H9 (cell line): ENCODE measurements at regions not wholly inside any gene's neighbourhood (a gene's known extent, or its start where the extent isn't known, plus 50 kb on each side); places are given as distances from the start of the nearest gene placed in this dataset.

Source experiments
- DNase-seq: peaks from one replicate; pipeline ENCODE4 v3.0.0-alpha.2; 2017
- H2AFZ ChIP-seq: one replicate; pipeline ENCODE4 v1.6.1; 2013; ENCODE audit warnings: mild to moderate bottlenecking, low read length, control low read depth, moderate library complexity
- H2AK5ac ChIP-seq: 2 replicates; pipeline ENCODE4 v1.6.1; 2013; ENCODE audit warnings: low read length, control low read depth, mixed read lengths; ENCODE audit not compliant: insufficient read length
- H2BK120ac ChIP-seq: one replicate; pipeline ENCODE4 v1.6.1; 2013; ENCODE audit warnings: low read depth, mild to moderate bottlenecking, low read length, control low read depth, inconsistent platforms; ENCODE audit not compliant: poor library complexity, severe bottlenecking
- H2BK12ac ChIP-seq: 2 replicates; pipeline ENCODE4 v1.6.1; 2013; ENCODE audit warnings: low read length, control low read depth, mixed read lengths, low read depth; ENCODE audit not compliant: insufficient read length
- H2BK15ac ChIP-seq: 2 replicates; pipeline ENCODE4 v1.6.1; 2013; ENCODE audit warnings: low read depth, low read length, control low read depth
- H2BK20ac ChIP-seq: one replicate; pipeline ENCODE4 v1.6.1; 2013; ENCODE audit warnings: low read depth, mild to moderate bottlenecking, low read length, control low read depth, inconsistent platforms; ENCODE audit not compliant: poor library complexity, severe bottlenecking
- H2BK5ac ChIP-seq: 2 replicates; pipeline ENCODE4 v1.6.1; 2013; ENCODE audit warnings: low read length, control low read depth, mixed read lengths; ENCODE audit not compliant: insufficient read length
- H3K14ac ChIP-seq: 2 replicates; pipeline ENCODE4 v1.6.1; 2013; ENCODE audit warnings: low read length, control low read depth; ENCODE audit not compliant: insufficient read depth
- H3K18ac ChIP-seq: 2 replicates; pipeline ENCODE4 v1.6.1; 2013; ENCODE audit warnings: low read depth, mild to moderate bottlenecking, mixed read lengths, low read length, control low read depth; ENCODE audit not compliant: insufficient read length
- H3K23ac ChIP-seq: 2 replicates; pipeline ENCODE4 v1.6.1; 2013; ENCODE audit warnings: low read length, control low read depth, mixed read lengths, low read depth; ENCODE audit not compliant: insufficient read length
- H3K23me2 ChIP-seq: 2 replicates; pipeline ENCODE4 v1.6.1; 2013; ENCODE audit warnings: low read depth, mild to moderate bottlenecking, mixed read lengths, low read length, control low read depth; ENCODE audit not compliant: insufficient read length, poor library complexity, severe bottlenecking
- H3K27ac ChIP-seq: 2 replicates; pipeline ENCODE4 v1.5.1; 2013; ENCODE audit warnings: low read length, control low read depth, mixed read lengths, low read depth; ENCODE audit not compliant: insufficient read length
- H3K27me3 ChIP-seq: 2 replicates; pipeline ENCODE4 v1.6.1; 2013; ENCODE audit warnings: low read length, control low read depth, inconsistent platforms; ENCODE audit not compliant: insufficient read depth
- H3K4ac ChIP-seq: 2 replicates; pipeline ENCODE4 v1.6.1; 2013; ENCODE audit warnings: low read depth, mild to moderate bottlenecking, control low read depth, inconsistent platforms, low read length, moderate library complexity
- H3K4me1 ChIP-seq: 2 replicates; pipeline ENCODE4 v1.6.1; 2013; ENCODE audit warnings: low read length, control low read depth, inconsistent platforms; ENCODE audit not compliant: insufficient read depth
- H3K4me2 ChIP-seq: 2 replicates; pipeline ENCODE4 v1.6.1; 2013; ENCODE audit warnings: low read length, control low read depth, mixed read lengths; ENCODE audit not compliant: insufficient read length, insufficient read depth
- H3K56ac ChIP-seq: 2 replicates; pipeline ENCODE4 v1.6.1; 2013; ENCODE audit warnings: low read depth, mild to moderate bottlenecking, mixed read lengths, low read length, control low read depth; ENCODE audit not compliant: insufficient read length
- H3K79me1 ChIP-seq: 2 replicates; pipeline ENCODE4 v1.6.1; 2013; ENCODE audit warnings: low read depth, mild to moderate bottlenecking, moderate library complexity, low read length, control low read depth, inconsistent platforms; ENCODE audit not compliant: insufficient read depth, poor library complexity, severe bottlenecking
- H3K79me2 ChIP-seq: 2 replicates; pipeline ENCODE4 v1.6.1; 2013; ENCODE audit warnings: low read length, control low read depth, inconsistent platforms; ENCODE audit not compliant: insufficient read depth
- H3K9ac ChIP-seq: 2 replicates; pipeline ENCODE4 v1.6.1; 2013; ENCODE audit warnings: low read length, control low read depth, mixed read lengths; ENCODE audit not compliant: insufficient read length; ENCODE audit errors: extremely low read depth
- H3K9me3 ChIP-seq: one replicate; pipeline ENCODE4 v1.6.1; 2013; ENCODE audit warnings: low read depth, low read length, inconsistent platforms; ENCODE audit not compliant: control insufficient read depth
- H3T11ph ChIP-seq: one replicate; pipeline ENCODE4 v1.6.1; 2013; ENCODE audit warnings: mild to moderate bottlenecking, low read length, control low read depth, inconsistent platforms
- H4K20me1 ChIP-seq: one replicate; pipeline ENCODE4 v1.6.1; 2013; ENCODE audit not compliant: control insufficient read depth, insufficient read length, insufficient read depth
- H4K5ac ChIP-seq: 2 replicates; pipeline ENCODE4 v1.6.1; 2013; ENCODE audit warnings: low read depth, mild to moderate bottlenecking, mixed read lengths, low read length, control low read depth; ENCODE audit not compliant: insufficient read length
- H4K8ac ChIP-seq: replicated peaks from 2 replicates; pipeline ENCODE4 v1.6.1; 2013; ENCODE audit warnings: low read length, control low read depth, mixed read lengths, low read depth; ENCODE audit not compliant: insufficient read length
- H4K91ac ChIP-seq: 2 replicates; pipeline ENCODE4 v1.6.1; 2013; ENCODE audit warnings: low read depth, mild to moderate bottlenecking, moderate library complexity, mixed read lengths, low read length, control low read depth; ENCODE audit not compliant: insufficient read length
- H3K27ac Mint-ChIP-seq, 3 experiments: 2 replicates in 2 of 3; 3 replicates in 1 of 3; pipeline ENCODE4 v1.8.0; 2020 to 2021; ENCODE audit warnings: mixed read lengths in 3 of 3, mild to moderate bottlenecking in 1 of 3, moderate library complexity in 1 of 3
- H3K27me3 Mint-ChIP-seq: 2 replicates; pipeline ENCODE4 v1.8.0; 2021; ENCODE audit warnings: low read depth, mild to moderate bottlenecking, moderate library complexity, mixed read lengths
- H3K36me3 Mint-ChIP-seq, 3 experiments: 2 replicates in 2 of 3; 3 replicates in 1 of 3; pipeline ENCODE4 v1.8.0; 2020 to 2021; ENCODE audit warnings: low read depth in 3 of 3, mixed read lengths in 3 of 3; ENCODE audit not compliant: insufficient read depth in 1 of 3
- H3K4me1 Mint-ChIP-seq, 2 experiments: 2 replicates each; pipeline ENCODE4 v1.8.0; 2020; ENCODE audit warnings: mixed read lengths in 2 of 2
- H3K4me3 Mint-ChIP-seq, 2 experiments: 2 replicates in 1 of 2; 3 replicates in 1 of 2; pipeline ENCODE4 v1.8.0; 2020 to 2021; ENCODE audit warnings: mild to moderate bottlenecking in 2 of 2, mixed read lengths in 2 of 2, moderate library complexity in 1 of 2
- H3K9me3 Mint-ChIP-seq, 2 experiments: 2 replicates in 1 of 2; 3 replicates in 1 of 2; pipeline ENCODE4 v1.8.0; 2020; ENCODE audit warnings: mild to moderate bottlenecking in 2 of 2, mixed read lengths in 2 of 2, moderate library complexity in 1 of 2
- CTCF ChIP-seq: fragments of 200-600 bp; sonication (generic); conservative IDR thresholded peaks from 3 replicates; pipeline ENCODE4 v1.8.0; 2021; ENCODE audit warnings: antibody characterized with exemption, mild to moderate bottlenecking
- WGBS: extraction: QIAGEN DNeasy Blood & Tissue Kit; methylation state at CpG from one replicate; pipeline ENCODE4 v1.1.7; 2013; ENCODE audit warnings: missing lambda C conversion rate, low lambda C conversion rate, mixed read lengths; ENCODE audit not compliant: insufficient read length; ENCODE audit errors: extremely low coverage; 5-methylcytosine and 5-hydroxymethylcytosine counted together

GRCh38 chr2:123165616-123166015 lies 859.5 kb upstream of the CNTNAP5 start:
- Histone ChIP-seq H3K23ac (no peak overlapping the region), H4K20me1 (no peaks in the 10 kb centered on the region), H3K14ac (no peak overlapping the region), H3K9me3 (no peaks in the 10 kb centered on the region), H2BK12ac (no peak overlapping the region), H4K5ac (no peak overlapping the region), H3K27ac (no peak overlapping the region), H2BK5ac (no peak overlapping the region), H2BK20ac (no peak overlapping the region), H3K79me1 (no peaks in the 10 kb centered on the region), H2BK15ac (no peak overlapping the region), H4K91ac (no peak overlapping the region), H2AFZ (no peak overlapping the region), H3K27me3 (no peaks in the 10 kb centered on the region), H3K4me1 (no peaks in the 10 kb centered on the region), H2AK5ac (no peak overlapping the region), H3T11ph (no peak overlapping the region), H4K8ac (no peak overlapping the region), H3K4me2 (no peak overlapping the region), H3K56ac (no peak overlapping the region), H3K23me2 (no peaks in the 10 kb centered on the region), H3K9ac (no peak overlapping the region), H2BK120ac (no peak overlapping the region), H3K4ac (no peak overlapping the region), H3K79me2 (no peaks in the 10 kb centered on the region), H3K18ac (no peak overlapping the region)
- H3K36me3 Mint-ChIP-seq, result peaks cover 0 to 15% (median 0%) of the 10 kb centered on the region in 3 experiments; a peak in 2 of 7 replicates
- no peak overlapping the region for H3K4me3 Mint-ChIP-seq
- no peak for DNase-seq
- H3K27me3 Mint-ChIP-seq, result no peaks in the 10 kb centered on the region
- H3K27ac Mint-ChIP-seq, result no peak overlapping the region
- no CpG with 5 or more reads among the region's 7 CpGs for WGBS
- TF ChIP-seq CTCF, result no peak
- H3K9me3 Mint-ChIP-seq, result peaks cover 7 to 13% of the 10 kb centered on the region in 2 experiments
- H3K4me1 Mint-ChIP-seq, result peaks cover 8 to 12% of the 10 kb centered on the region in 2 experiments; a peak in 2 of 4 replicates
